ENCODE measurements at regions not wholly inside any gene's neighbourhood (a gene's known extent, or its start where the extent isn't known, plus 50 kb on each side); places are given as distances from the start of the nearest gene placed in this dataset.
"Not testable (repeated sequence)": the region's sequence is repeated elsewhere in the genome, so short reads cannot be mapped to it uniquely, and the experiment has no call there.

DNA sequence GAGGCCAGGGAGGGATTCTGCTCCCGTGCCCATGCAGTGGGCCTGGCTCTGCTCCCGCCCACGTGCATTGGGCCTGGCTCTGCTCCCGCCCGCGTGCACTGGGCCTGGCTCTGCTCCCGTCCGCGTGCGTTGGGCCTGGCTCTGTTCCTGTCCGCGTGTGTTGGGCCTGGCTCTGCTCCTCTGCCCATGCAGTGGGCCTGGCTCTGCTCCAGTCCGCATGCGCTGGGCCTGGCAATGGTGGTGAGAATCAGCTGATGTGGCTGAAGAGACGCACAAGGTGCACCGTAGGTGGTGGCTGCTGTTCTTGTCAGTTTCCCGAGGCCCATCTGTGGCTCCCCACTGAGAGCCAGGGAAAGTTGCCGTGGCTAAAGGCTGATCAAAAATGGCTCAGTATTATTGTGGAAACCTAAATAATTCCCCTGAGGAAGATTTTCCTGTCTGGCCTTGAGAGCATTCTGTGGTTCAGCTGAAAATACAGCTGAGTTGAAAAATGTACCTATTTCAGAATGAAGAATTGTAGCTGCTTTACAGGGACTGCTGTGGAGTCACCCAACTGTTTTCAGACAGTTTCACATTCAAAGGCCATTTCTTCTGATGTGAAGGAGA lies 572.4 kb downstream of the GLRX3 start:
- DNase-seq (ENCODE audit: low read depth in 2 of 3, low spot score in 1 of 3): no peak

- DNase-seq (ENCODE audit: low read depth in 2 of 3, low spot score in 1 of 3): no peak
These were observed 573.2 kb downstream of the GLRX3 start for GRCh38 chr10:130709415-130709814.

DNA sequence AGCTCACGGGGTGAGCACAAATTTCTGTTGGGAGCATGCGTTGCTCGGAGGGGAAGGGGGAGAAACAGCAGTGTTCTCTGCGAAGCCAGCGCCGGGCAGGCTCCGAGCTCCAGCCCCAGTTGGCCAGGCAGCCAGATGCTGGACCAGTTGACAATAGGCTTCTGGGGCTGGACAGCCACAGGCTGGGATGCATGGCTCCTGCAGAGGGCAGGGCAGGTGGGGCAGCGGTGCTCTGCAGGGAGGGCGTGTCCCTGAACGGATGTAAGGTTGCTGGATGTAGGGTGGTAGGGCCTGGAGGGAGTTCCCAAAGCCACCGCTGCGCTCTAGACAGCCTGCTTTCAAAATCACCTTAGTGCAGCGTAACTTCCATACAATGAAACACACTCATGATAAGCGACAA lies 574.9 kb downstream of the GLRX3 start:
- no peak for DNase-seq (ENCODE audit: low read depth in 2 of 3, low spot score in 1 of 3)

DNA sequence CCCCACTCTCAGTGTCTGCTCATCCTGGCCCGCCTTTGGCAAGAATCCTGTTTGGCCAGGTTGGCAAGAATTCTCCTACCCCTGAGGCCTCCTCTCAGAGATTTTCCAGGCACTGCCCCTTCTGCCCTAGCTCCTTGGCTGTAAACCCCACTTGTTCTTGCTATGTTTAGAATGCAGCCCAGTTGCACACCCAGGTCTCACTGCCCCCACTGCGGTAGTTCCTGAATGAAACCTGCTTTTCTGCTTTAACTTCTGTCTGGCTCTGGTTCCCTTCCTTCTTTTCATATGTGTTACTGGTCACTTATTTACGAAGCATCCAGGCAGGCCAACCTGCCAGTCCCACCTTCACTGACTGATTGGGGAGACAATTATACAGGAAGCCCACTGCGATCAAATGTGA lies 576.9 kb downstream of the GLRX3 start:
- DNase-seq (ENCODE audit: low read depth in 2 of 3, low spot score in 1 of 3): no peak

DNA sequence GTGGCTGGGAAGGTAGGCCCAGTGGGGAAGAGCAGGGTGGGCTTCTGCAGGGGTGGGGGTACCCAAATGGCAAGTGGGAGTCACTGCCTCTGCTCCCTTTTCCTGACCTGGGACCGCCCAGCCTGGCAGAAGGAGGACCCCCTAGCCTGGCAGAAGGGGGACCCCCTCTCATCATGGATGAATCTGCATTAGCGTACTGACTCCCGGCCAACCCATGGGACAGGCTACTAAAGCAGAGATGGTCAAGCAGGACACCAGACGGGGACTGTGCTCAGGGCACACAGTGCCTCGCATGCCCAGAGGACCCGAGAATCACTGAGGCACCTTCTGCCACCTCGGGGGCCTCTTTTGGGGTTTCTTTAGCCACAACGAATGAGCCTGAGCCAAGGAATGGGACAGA lies 577.5 kb downstream of the GLRX3 start:
- DNase-seq (ENCODE audit: low read depth in 2 of 3, low spot score in 1 of 3): no peak

DNA sequence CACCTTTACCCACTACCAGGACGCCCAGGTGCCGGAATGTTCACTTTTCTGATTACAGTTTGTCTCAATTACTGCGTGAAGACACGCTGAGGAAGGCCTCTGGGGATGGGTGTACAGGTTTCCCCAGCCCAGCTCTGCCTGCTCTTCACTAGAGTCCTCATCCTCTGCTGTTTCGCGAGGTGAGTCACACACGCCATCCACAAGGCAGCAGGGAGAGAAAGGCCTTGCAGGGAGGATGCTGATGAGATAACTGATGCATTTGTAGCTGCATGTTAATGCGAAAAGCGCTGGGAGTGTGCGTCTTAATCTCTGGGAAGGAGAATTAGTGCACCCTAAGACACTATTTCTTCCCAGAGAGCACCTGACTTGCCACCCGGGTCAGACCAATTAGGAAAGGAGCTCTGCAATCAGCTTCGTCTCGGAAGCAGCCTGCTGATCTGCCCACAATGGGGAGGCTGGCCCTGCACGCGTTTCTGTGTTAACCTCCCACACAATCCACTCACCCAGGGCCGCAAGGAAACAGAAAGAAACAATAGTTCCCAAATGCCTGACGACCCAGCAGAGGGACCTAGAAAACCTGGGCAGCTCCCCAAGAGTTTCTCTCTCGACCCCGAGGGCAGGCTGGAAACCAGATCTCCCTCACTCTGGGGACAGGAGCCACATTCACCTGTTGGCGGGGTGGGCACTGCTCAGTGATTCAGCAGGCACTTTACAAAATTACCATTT lies 578.7 kb downstream of the GLRX3 start:
- DNase-seq (ENCODE audit: low read depth in 2 of 3, low spot score in 1 of 3): no peak

GRCh38 chr10:130715686-130716670 lies 579.8 kb downstream of the GLRX3 start:
- DNase-seq (ENCODE audit: low read depth in 2 of 3, low spot score in 1 of 3): no peak

DNA sequence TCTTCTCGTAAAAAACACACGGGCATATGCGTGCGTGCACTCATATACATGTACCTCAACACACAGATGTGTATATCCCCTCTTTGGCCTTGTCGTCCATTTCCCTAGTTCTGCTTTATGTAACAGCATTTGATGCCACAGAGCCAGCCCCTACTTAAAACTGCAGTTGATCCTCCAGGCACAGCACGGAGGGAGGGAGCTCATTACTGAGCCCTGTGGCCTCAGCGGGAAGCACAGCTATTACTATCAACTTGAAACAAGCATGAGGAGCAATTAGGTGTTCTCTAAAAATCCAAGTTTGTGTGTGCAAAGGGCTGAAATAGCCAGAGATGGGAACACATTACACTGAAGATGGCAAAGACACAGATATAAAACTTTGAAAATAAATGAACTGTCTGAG lies 580.9 kb downstream of the GLRX3 start:
- DNase-seq (ENCODE audit: low read depth in 2 of 3, low spot score in 1 of 3): no peak

- DNase-seq (ENCODE audit: low read depth in 2 of 3, low spot score in 1 of 3): not testable (repeated sequence)
These were observed 582.7 kb downstream of the GLRX3 start for GRCh38 chr10:130718744-130719447.

DNA sequence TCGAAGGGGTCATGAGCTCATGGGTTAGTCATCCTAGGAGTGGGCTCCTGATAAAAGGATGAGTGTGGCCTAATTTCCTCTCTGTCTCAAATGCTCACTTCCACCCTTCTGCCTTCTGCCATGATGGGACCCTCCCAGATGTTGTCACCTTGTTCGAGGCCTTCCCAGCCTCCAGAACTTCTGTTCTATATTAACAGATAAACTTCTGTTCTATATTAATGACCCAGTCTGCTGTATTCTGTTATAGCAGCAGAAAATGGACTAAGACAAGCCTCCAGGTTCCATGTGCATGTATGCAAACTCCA lies 583.2 kb downstream of the GLRX3 start:
- DNase-seq (ENCODE audit: low read depth in 2 of 3, low spot score in 1 of 3): no peak

DNA sequence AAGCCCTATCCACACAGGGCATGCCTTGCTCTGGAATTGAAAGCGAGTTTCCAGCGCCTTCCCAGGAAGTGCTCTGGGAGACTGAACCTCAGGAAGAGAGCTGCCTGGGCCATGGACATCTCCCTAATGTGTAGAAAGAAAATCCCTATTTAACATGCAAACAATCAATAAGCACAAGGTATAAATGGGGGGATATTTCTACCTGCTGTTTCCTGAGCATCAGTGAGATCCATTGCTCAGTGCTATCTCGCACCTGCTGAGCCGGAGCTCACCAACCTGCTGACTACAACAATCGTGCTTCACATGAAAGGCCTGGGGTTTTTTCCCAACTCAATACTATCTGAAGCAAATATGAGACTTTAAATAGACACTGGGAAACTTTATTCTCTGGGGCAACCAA lies 584.0 kb downstream of the GLRX3 start:
- no peak for DNase-seq (ENCODE audit: low read depth in 2 of 3, low spot score in 1 of 3)

DNA sequence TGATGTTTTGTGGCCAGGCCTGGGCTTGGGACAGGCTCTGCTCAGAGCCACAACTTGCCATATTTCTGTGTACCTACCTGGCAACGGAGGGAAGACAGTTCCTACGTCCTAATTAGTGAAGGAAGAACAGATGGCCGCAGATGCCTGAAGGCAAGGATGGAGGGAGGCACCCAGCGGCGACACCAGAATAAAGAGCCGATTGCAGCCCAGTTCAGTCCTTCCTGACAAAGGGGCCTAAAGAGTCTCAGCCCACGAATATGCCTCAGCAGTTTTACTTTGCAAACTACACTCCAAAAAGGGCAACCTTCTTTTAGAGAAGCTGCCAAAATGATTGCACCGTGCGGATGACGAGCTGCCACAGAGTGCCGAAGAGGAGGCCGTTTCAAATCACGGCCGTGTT lies 585.8 kb downstream of the GLRX3 start:
- no peak for DNase-seq (ENCODE audit: low read depth in 2 of 3, low spot score in 1 of 3)

DNA sequence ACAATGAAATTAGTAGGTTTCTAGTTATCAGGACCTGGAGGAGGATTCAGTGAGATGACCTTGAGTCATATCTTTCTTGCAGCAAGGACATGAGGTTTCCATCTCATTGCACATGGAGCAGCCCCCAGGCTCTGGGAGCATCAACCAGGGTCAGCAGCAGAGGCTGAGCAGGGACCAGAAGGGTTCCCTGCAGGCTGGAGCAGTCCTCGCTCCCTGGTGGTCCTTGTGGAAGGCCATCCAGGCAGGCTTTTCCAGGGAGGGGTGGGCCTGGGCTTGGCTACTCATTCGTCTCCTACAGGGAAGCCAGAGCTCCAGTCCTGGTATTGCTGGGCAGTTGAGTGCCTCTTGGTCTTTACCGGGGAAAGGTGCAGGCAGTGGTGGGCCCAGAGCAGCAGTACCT lies 587.5 kb downstream of the GLRX3 start:
- no peak for DNase-seq (ENCODE audit: low read depth in 2 of 3, low spot score in 1 of 3)

GRCh38 chr10:130725474-130725970 lies 586.0 kb downstream of the TCERG1L start:
- DNase-seq (ENCODE audit: low read depth in 2 of 3, low spot score in 1 of 3): no peak

- no peak for DNase-seq (ENCODE audit: low read depth in 2 of 3, low spot score in 1 of 3)
These were observed 584.4 kb downstream of the TCERG1L start for GRCh38 chr10:130726996-130727725.

DNA sequence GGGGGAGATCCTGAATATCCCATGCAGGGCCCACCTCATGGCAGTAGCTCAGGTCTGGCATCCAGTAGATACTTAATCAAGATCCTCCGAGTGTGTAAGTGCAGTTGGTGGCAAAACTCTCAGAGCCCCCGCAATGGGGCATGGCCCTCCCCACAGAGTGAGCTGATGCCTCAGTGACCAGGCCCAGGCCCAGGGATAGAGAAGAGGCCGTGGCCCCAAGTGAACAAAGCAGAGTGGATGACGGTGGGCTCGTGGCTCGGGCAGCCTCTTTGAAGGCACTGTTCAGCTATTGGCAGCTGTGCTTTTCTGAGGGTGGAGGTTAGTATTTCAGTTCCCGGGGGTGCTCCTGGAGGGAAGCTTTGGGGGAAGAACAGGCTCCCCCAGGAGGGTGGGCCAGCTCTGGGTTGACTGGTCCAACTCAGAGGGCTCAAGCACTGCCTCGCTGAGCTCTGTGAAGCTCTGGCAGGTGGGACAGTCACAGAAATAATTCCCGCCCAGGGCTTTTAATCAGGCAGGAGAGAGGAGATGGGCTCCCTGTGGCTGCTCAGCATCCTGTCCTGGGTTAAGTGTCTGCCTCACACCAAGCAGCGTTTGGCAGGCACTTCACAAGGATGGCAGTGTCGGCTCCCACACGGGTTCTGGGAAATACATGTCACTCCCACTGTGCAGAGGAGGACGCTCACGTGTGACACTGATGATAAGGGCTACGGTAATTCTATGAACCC lies 583.6 kb downstream of the TCERG1L start:
- no peak for DNase-seq (ENCODE audit: low read depth in 2 of 3, low spot score in 1 of 3)

DNA sequence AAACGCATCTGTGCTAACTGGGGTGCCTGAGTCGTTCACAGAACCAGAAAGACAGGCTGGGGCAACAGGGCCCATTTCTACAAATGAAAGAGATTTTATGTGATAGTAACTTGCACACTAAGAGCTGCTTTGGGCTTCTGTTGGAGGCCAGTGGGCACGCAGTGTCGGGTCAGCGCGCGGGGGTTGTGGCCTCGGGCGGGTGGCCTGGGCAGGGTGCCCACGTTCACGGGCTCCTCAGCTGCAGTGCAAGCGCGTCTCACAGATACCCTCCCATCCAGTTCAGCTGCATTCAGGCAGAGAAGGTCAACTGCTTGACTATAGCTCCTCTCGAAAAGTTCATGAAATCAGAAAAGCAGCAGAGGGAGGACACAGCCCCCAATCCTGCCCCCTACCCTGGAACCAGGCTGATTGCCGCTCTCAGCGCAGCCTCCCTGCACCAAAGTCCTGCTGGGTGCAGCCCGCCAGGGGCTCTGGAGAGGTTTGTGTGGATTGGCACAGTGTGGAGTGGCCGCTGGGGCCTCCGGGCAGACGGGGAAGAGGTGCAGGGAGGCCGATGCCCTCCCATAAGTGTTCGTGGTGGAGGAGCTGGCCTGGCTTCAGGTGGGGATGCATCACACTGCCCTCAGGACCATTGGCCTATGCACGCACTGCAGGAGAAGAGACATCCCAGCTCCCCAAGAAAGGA lies 582.8 kb downstream of the TCERG1L start:
- no peak for DNase-seq (ENCODE audit: low read depth in 2 of 3, low spot score in 1 of 3)

DNA sequence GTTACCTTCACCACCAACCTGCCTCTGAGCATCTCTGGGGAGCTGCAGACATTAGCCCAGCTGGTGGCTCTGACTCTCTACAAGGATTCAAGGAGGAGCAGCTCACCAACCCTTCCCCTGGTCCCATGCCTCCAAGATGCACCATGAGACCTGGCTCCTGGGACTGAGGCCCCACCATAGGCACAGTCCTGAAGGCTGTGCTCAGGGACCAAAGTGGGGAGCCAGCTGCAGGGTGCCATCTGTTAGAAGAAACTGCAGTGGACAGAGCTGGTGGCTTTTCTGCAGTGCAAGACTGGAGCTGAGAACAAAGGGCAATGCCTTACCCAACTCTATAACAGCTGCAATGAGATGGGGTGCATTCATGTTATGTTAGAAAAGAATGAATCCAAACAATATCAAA lies 581.6 kb downstream of the TCERG1L start:
- DNase-seq (ENCODE audit: low read depth in 2 of 3, low spot score in 1 of 3): no peak

DNA sequence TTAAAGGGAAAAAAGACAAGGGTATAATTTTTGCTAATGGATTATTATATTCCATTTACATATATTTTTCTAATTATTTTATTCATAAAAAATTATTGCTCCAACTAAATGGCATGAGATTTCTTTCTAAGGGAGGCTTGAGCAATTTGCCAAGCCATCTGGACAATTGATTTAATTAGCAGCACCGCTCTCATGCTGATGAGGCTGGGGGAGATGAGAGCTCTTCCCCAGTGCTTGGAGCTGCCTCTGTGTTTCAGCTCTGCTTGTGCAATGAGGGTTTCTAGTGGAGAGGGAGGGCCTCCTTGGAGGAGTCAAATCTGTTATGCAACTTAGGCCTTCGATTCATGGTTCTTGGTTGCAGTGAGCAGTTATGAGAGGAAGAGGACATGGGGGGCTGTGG lies 574.3 kb downstream of the TCERG1L start:
- DNase-seq (ENCODE audit: low read depth in 2 of 3, low spot score in 1 of 3): no peak

Data from stimulated activated CD4-positive, alpha-beta T cell treated with anti-CD3 and anti-CD28 coated beads, Interleukin-12 subunit alpha, Interleukin-12 subunit beta, amount 100 ng/mL, for 48 hours (primary cell).